H1 (cell line): ENCODE measurements at regions not wholly inside any gene's neighbourhood (a gene's known extent, or its start where the extent isn't known, plus 50 kb on each side); places are given as distances from the start of the nearest gene placed in this dataset.

Source experiments
- CTCF ChIA-PET: fragments of 300-600 bp; sonication (Branson Sonifier 250); formaldehyde crosslinking; loops from one replicate; lab custom pipeline; 2021; ENCODE audit not compliant: partially characterized antibody; lab: Charles Lee
- POLR2A ChIA-PET: fragments of 300-600 bp; sonication (Branson Sonifier 250); formaldehyde crosslinking; loops from one replicate; lab custom pipeline; 2021; ENCODE audit warnings: inconsistent platforms; ENCODE audit not compliant: partially characterized antibody; lab: Charles Lee
- DNase-seq, 2 experiments: peaks; one replicate each; pipeline versions ENCODE4 v3.0.0 to v3.0.0-alpha.2; 2010 to 2022; ENCODE audit warnings: low spot score in 2 of 2, low read depth in 1 of 2, mixed read lengths in 1 of 2
- FAIRE-seq: peaks from 2 replicates; lab custom pipeline; 2011; peaks lifted over from hg19 to GRCh38; lab: Jason Lieb, UNC
- H2AFZ ChIP-seq: 2 replicates; pipeline ENCODE4 v1.8.1; 2012; ENCODE audit warnings: low read length, inconsistent platforms
- H2AK5ac ChIP-seq: 2 replicates; pipeline ENCODE4 v1.6.1; 2013; ENCODE audit warnings: low read depth, low read length
- H2BK120ac ChIP-seq: replicated peaks from 2 replicates; pipeline ENCODE3; 2013; ENCODE audit warnings: low read depth, low read length, inconsistent platforms
- H2BK12ac ChIP-seq: 2 replicates; pipeline ENCODE4 v1.6.1; 2013; ENCODE audit warnings: low read depth, low read length
- H2BK15ac ChIP-seq: 2 replicates; pipeline ENCODE4 v1.6.1; 2013; ENCODE audit warnings: low read length
- H2BK20ac ChIP-seq: 2 replicates; pipeline ENCODE4 v1.6.1; 2013; ENCODE audit warnings: low read length
- H2BK5ac ChIP-seq: 2 replicates; pipeline ENCODE4 v1.6.1; 2013; ENCODE audit warnings: low read depth, low read length
- H3K14ac ChIP-seq: 2 replicates; pipeline ENCODE4 v1.6.1; 2013; ENCODE audit warnings: inconsistent platforms; ENCODE audit not compliant: insufficient read length
- H3K18ac ChIP-seq: 2 replicates; pipeline ENCODE4 v1.6.1; 2013; ENCODE audit warnings: low read length; ENCODE audit errors: extremely low read depth
- H3K23ac ChIP-seq: 2 replicates; pipeline ENCODE4 v1.6.1; 2013; ENCODE audit warnings: inconsistent platforms; ENCODE audit not compliant: insufficient read length
- H3K23me2 ChIP-seq: 2 replicates; pipeline ENCODE4 v1.6.1; 2013; ENCODE audit warnings: low read depth, low read length
- H3K27ac ChIP-seq: 2 replicates; pipeline ENCODE4 v1.6.1; 2011; ENCODE audit warnings: low read depth, low read length, inconsistent platforms
- H3K27me3 ChIP-seq, 4 experiments: replicated peaks in 1 of 4; 1 replicate in 1 of 4; 2 replicates in 3 of 4; pipeline versions ENCODE4 v1.6.1 to v1.8.1; 2011 to 2013; ENCODE audit warnings: low read length in 3 of 4, mild to moderate bottlenecking in 3 of 4, inconsistent platforms in 2 of 4, mixed read lengths in 2 of 4, moderate library complexity in 1 of 4; ENCODE audit not compliant: control insufficient read depth in 3 of 4, insufficient read depth in 3 of 4; ENCODE audit errors: extremely low read depth in 1 of 4
- H3K36me3 ChIP-seq, 4 experiments: 2 replicates each; pipeline versions ENCODE4 v1.6.1 to v1.8.1; 2011 to 2013; ENCODE audit warnings: mild to moderate bottlenecking in 4 of 4, low read length in 3 of 4, moderate library complexity in 2 of 4, control low read depth in 1 of 4, inconsistent platforms in 1 of 4; ENCODE audit not compliant: insufficient read depth in 4 of 4, control insufficient read depth in 2 of 4
- H3K4ac ChIP-seq: replicated peaks from 2 replicates; pipeline ENCODE3; 2013; ENCODE audit warnings: low read length, low read depth, mixed read lengths, inconsistent platforms; ENCODE audit not compliant: insufficient read length
- H3K4me1 ChIP-seq, 4 experiments: replicated peaks in 1 of 4; 1 replicate in 1 of 4; 2 replicates in 3 of 4; pipeline versions ENCODE4 v1.6.1 to v1.8.1; 2011 to 2013; ENCODE audit warnings: low read length in 3 of 4, inconsistent platforms in 2 of 4, mixed read lengths in 1 of 4; ENCODE audit not compliant: insufficient read depth in 4 of 4, control insufficient read depth in 3 of 4
- H3K4me2 ChIP-seq, 2 experiments: 2 replicates each; pipeline versions ENCODE4 v1.6.1 to v1.8.1; 2011 to 2013; ENCODE audit warnings: low read depth in 2 of 2, low read length in 2 of 2, control low read depth in 1 of 2, inconsistent platforms in 1 of 2, mild to moderate bottlenecking in 1 of 2; ENCODE audit not compliant: insufficient read depth in 1 of 2
- H3K4me3 ChIP-seq, 4 experiments: fragments of 200-600, 300-600 bp in 1 of 4; sonication (generic), shearing (Covaris generic), sonication (Bioruptor Twin) in 1 of 4; 2 replicates each; pipeline versions ENCODE4 v1.5.1 to v1.8.1; 2011 to 2016; ENCODE audit warnings: low read length in 4 of 4, low read depth in 3 of 4, control low read depth in 2 of 4, inconsistent platforms in 2 of 4, mild to moderate bottlenecking in 2 of 4, mixed read lengths in 1 of 4, moderate library complexity in 1 of 4; ENCODE audit not compliant: insufficient read depth in 2 of 4; ENCODE audit errors: extremely low read depth in 1 of 4
- H3K56ac ChIP-seq: replicated peaks from 2 replicates; pipeline ENCODE3; 2013; ENCODE audit warnings: low read depth, mild to moderate bottlenecking, mixed read lengths, low read length, inconsistent platforms; ENCODE audit not compliant: insufficient read length
- H3K79me1 ChIP-seq: 2 replicates; pipeline ENCODE4 v1.6.1; 2013; ENCODE audit warnings: low read depth, low read length, control low read depth
- H3K79me2 ChIP-seq, 2 experiments: 2 replicates each; pipeline versions ENCODE4 v1.6.1 to v1.8.1; 2012 to 2013; ENCODE audit warnings: low read length in 2 of 2, mild to moderate bottlenecking in 2 of 2, inconsistent platforms in 1 of 2; ENCODE audit not compliant: insufficient read depth in 2 of 2, control insufficient read depth in 1 of 2
- H3K9ac ChIP-seq, 4 experiments: replicated peaks in 1 of 4; 1 replicate in 1 of 4; 2 replicates in 3 of 4; pipeline versions ENCODE4 v1.6.1 to v1.8.1; 2011 to 2013; ENCODE audit warnings: low read depth in 3 of 4, low read length in 3 of 4, control low read depth in 2 of 4, mild to moderate bottlenecking in 2 of 4, moderate library complexity in 2 of 4, inconsistent platforms in 1 of 4; ENCODE audit errors: extremely low read depth in 1 of 4
- H3K9me3 ChIP-seq, 2 experiments: 2 replicates each; pipeline versions ENCODE4 v1.6.1 to v1.8.1; 2012 to 2013; ENCODE audit warnings: mild to moderate bottlenecking in 2 of 2, moderate library complexity in 2 of 2, control low read depth in 1 of 2, inconsistent platforms in 1 of 2, low read depth in 1 of 2, low read length in 1 of 2, mixed read lengths in 1 of 2; ENCODE audit not compliant: insufficient read depth in 2 of 2
- H4K20me1 ChIP-seq, 2 experiments: replicated peaks in 1 of 2; 2 replicates each; pipeline versions ENCODE3 to v1.8.1; 2011 to 2013; ENCODE audit warnings: inconsistent platforms in 2 of 2, low read length in 2 of 2, mild to moderate bottlenecking in 1 of 2; ENCODE audit not compliant: insufficient read depth in 2 of 2, control insufficient read depth in 1 of 2
- H4K5ac ChIP-seq: 2 replicates; pipeline ENCODE4 v1.6.1; 2013; ENCODE audit warnings: low read length, low read depth, mixed read lengths, inconsistent platforms; ENCODE audit not compliant: insufficient read length
- H4K8ac ChIP-seq: 2 replicates; pipeline ENCODE4 v1.8.0; 2013; ENCODE audit warnings: mild to moderate bottlenecking, moderate library complexity, low read length, inconsistent platforms; ENCODE audit not compliant: insufficient read depth; ENCODE audit errors: extremely low read depth
- H4K91ac ChIP-seq: replicated peaks from 2 replicates; pipeline ENCODE3; 2013; ENCODE audit warnings: low read length, mixed read lengths, inconsistent platforms; ENCODE audit not compliant: insufficient read length
- BACH1 ChIP-seq: IDR thresholded peaks from 2 replicates; pipeline ENCODE4 v1.6.1; 2012; ENCODE audit warnings: low read length, improper control_type of control experiment
- CBX8 ChIP-seq: fragments of 300-800, 300-1000 bp; sonication (generic); IDR thresholded peaks from 2 replicates; pipeline ENCODE4 v1.7.1; 2016; ENCODE audit warnings: low read depth, low read length, borderline replicate concordance
- MAFK ChIP-seq: IDR thresholded peaks from 2 replicates; pipeline ENCODE4 v1.6.1; 2012; ENCODE audit warnings: low read depth, mild to moderate bottlenecking, improper control_type of control experiment, low read length
- MAX ChIP-seq: IDR thresholded peaks from 2 replicates; pipeline ENCODE4 v1.6.1; 2012; ENCODE audit warnings: inconsistent platforms
- WGBS, 2 experiments: shearing (Covaris generic) in 1 of 2; methylation state at CpG; one replicate each; pipeline versions ENCODE4 v1.1.6 to v1.1.7; 2013 to 2015; ENCODE audit warnings: low lambda C conversion rate in 2 of 2, mixed read lengths in 2 of 2, inconsistent platforms in 1 of 2, low coverage in 1 of 2, missing lambda C conversion rate in 1 of 2; ENCODE audit not compliant: insufficient replicate concordance in 2 of 2, insufficient coverage in 1 of 2, insufficient read length in 1 of 2; ENCODE audit errors: extremely low coverage in 1 of 2, missing lambda C conversion rate in 1 of 2; 5-methylcytosine and 5-hydroxymethylcytosine counted together

- H2BK12ac ChIP-seq, result no peak overlapping the region
- H3K79me2 ChIP-seq, result no peaks in the 10 kb centered on the region
- no peak overlapping the region for H3K4me3 ChIP-seq
- H3K79me1 ChIP-seq, result no peaks in the 10 kb centered on the region
- TF ChIP-seq CBX8 (no peak), BACH1 (peak; percentile 89), MAFK (peak; percentile 65; the same call in 1 of the 2 replicates), MAX (no peak)
- H3K27ac ChIP-seq, result no peak overlapping the region
- FAIRE-seq, result no peak
- DNase-seq, result no peak
- H2AK5ac ChIP-seq, result no peak overlapping the region
- H2BK20ac ChIP-seq, result no peak overlapping the region
- no peaks in the 10 kb centered on the region for H3K9me3 ChIP-seq
- H3K23me2 ChIP-seq, result no peaks in the 10 kb centered on the region
- no peak overlapping the region for H3K23ac ChIP-seq
- no peaks in the 10 kb centered on the region for H3K27me3 ChIP-seq
- no peaks in the 10 kb centered on the region for H3K4me1 ChIP-seq
- H2BK15ac ChIP-seq, result no peak overlapping the region
- CTCF ChIA-PET, result no interaction called here
- H4K20me1 ChIP-seq, result no peaks in the 10 kb centered on the region
- no peak overlapping the region for H3K56ac ChIP-seq
- no peak overlapping the region for H3K9ac ChIP-seq
- no peak overlapping the region for H2BK120ac ChIP-seq
- H3K18ac ChIP-seq, result no peak overlapping the region
- H3K14ac ChIP-seq, result no peak overlapping the region
- H3K4me2 ChIP-seq, result no peak overlapping the region
- no peak overlapping the region for H4K5ac ChIP-seq
- WGBS, 2 experiments, result 81% methylated on average over 3 of the region's 3 CpGs; no CpG with 5 or more reads in 1 of the 2 experiments
- H4K91ac ChIP-seq, result no peak overlapping the region
- no peak overlapping the region for H4K8ac ChIP-seq
- H3K4ac ChIP-seq, result no peak overlapping the region
- POLR2A ChIA-PET, result no interaction called here
- H3K36me3 ChIP-seq, result no peaks in the 10 kb centered on the region; a peak in 1 of 8 replicates
- H2AFZ ChIP-seq, result peak overlapping the region; percentile 92; the same call in 1 of the 2 replicates
- H2BK5ac ChIP-seq, result no peak overlapping the region
These were observed 614.0 kb downstream of the USP25 start for GRCh38 chr21:16343776-16344175.
